ENCODE measurements at regions not wholly inside any gene's neighbourhood (a gene's known extent, or its start where the extent isn't known, plus 50 kb on each side); places are given as distances from the start of the nearest gene placed in this dataset.

DNA sequence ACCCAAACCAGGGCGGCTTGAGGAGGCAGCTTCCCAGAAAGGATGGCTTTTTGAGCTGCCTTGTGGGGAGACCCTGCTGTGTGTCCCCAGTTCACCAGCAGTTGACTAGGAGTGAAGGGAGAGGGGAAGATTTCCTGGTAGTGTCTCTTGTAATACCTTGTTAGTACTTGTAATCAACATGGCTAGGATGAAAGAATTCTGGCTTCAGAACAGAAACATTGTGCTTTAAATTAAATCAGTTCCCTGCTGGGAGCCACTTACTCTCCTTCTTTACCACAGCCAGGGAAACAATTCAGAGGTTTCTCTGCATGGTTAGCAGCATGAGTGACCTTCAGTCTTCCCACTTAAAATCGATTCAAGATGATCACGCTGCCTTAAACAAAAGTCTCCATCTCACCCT lies 525.4 kb upstream of the ID4 start:
- Histone ChIP-seq H4K20me1 (ENCODE audit: insufficient read depth) (no peaks in the 10 kb centered on the region), H3K27ac (ENCODE audit: low read depth, low read length) (no peak overlapping the region), H3K9me2 (ENCODE audit: insufficient read depth) (no peaks in the 10 kb centered on the region), H3K79me2 (ENCODE audit: insufficient read depth, low read length) (no peaks in the 10 kb centered on the region), H3K27me3 (ENCODE audit: insufficient read depth, low read length) (no peaks in the 10 kb centered on the region), H2AFZ (ENCODE audit: low read depth, low read length, poor library complexity, severe bottlenecking) (no peak overlapping the region), H3K4me3 (replicated peaks in 1 of 2; ENCODE audit: low read depth in 1 of 2, low read length in 2 of 2) (no peak overlapping the region), H3K9ac (ENCODE audit: low read length) (no peak overlapping the region), H3K4me2 (ENCODE audit: low read length) (no peak overlapping the region), H3K9me3 (ENCODE audit: control insufficient read depth in 1 of 2, insufficient read depth in 1 of 2, low read depth in 1 of 2, low read length in 2 of 2) (no peaks in the 10 kb centered on the region), H3K36me3 (ENCODE audit: control insufficient read depth in 1 of 2, insufficient read depth in 2 of 2, low read length in 2 of 2) (no peaks in the 10 kb centered on the region), H3K4me1 (ENCODE audit: control insufficient read depth in 1 of 2, insufficient read depth in 2 of 2, low read length in 2 of 2) (no peaks in the 10 kb centered on the region)
- ATAC-seq = no peak
- RAD21 ChIA-PET (ENCODE audit: low non-redundant PET in 1 of 2, low total read pairs in 2 of 2, uncharacterized antibody in 2 of 2, unreplicated experiment in 2 of 2) = no interaction called here
- POLR2A ChIA-PET = no interaction called here
- no peak for DNase-seq (ENCODE audit: low read depth, low spot score)
- no TSS peak for BruUV-seq (replicated peaks)
- intact Hi-C loops (cut with micrococcal nuclease) = no loop called here
- TF ChIP-seq ZBTB33 (IDR thresholded peaks at IDR 0.05; ENCODE audit: extremely low read depth, insufficient replicate concordance, low read length) (no peak), POLR2AphosphoS5 (IDR thresholded peaks at IDR 0.05; ENCODE audit: low read depth, low read length) (no peak), EZH2 (IDR thresholded peaks at IDR 0.05) (no peak), REST (IDR thresholded peaks at IDR 0.05; ENCODE audit: low read depth) (no peak), ZFX (IDR thresholded peaks at IDR 0.05) (no peak), MAX (IDR thresholded peaks at IDR 0.05) (no peak), FOSL1 (IDR thresholded peaks at IDR 0.05; ENCODE audit: low read depth) (no peak)
- TF ChIP-seq, protein P1, sequence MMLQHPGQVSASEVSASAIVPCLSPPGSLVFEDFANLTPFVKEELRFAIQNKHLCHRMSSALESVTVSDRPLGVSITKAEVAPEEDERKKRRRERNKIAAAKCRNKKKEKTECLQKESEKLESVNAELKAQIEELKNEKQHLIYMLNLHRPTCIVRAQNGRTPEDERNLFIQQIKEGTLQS (IDR thresholded peaks at IDR 0.05) = no peak
- CTCF ChIA-PET = no interaction called here
